Mucosa of descending colon (tissue), 3 donors: ENCODE measurements at regions not wholly inside any gene's neighbourhood (a gene's known extent, or its start where the extent isn't known, plus 50 kb on each side); places are given as distances from the start of the nearest gene placed in this dataset.

ENCODE experiments used
- ATAC-seq: fragments of 200-7000 bp; cut with Tn5 transposase; one replicate; pipeline ENCODE4 v1.9.1; 2020; ENCODE audit warnings: mild to moderate bottlenecking, moderate library complexity
- DNase-seq, 3 donors: peaks; one replicate each; pipeline ENCODE4 v3.0.0-alpha.2; 2020
- H3K36me3 ChIP-seq: fragments of 200-600 bp; one replicate; pipeline ENCODE4 v1.8.0; 2021; ENCODE audit warnings: low read depth, mild to moderate bottlenecking
- H3K4me1 ChIP-seq: fragments of 200-600 bp; one replicate; pipeline ENCODE4 v1.8.0; 2021; ENCODE audit warnings: low read depth, mild to moderate bottlenecking
- H3K4me3 ChIP-seq: fragments of 200-600 bp; one replicate; pipeline ENCODE4 v1.8.0; 2021; ENCODE audit warnings: mild to moderate bottlenecking
- H3K9me3 ChIP-seq: fragments of 200-600 bp; one replicate; pipeline ENCODE4 v1.8.0; 2021; ENCODE audit warnings: mild to moderate bottlenecking
- CTCF ChIP-seq: fragments of 200-600 bp; IDR thresholded peaks from one replicate; pipeline ENCODE4 v1.8.0; 2022; ENCODE audit warnings: antibody characterized with exemption, mild to moderate bottlenecking
- intact Hi-C, 2 donors: fragments of 100-400 bp; cut with DNase I in 1 of 2; cut with micrococcal nuclease in 1 of 2; formaldehyde crosslinking; loops; one replicate each; pipeline versions ENCODE4 v1.11.0 to v1.11.1; 2022; cut with DNase I, micrococcal nuclease
- donor health status: DM: no; HTN: no; CAD: no; lungs with moderate emphysema.
- donor health status: DM: no; HTN: no; CAD: no.
- donor health status: DM: no; HTN: yes; CAD: no.

GRCh38 chr7:22640269-22640668 lies 86.7 kb upstream of the IL6 start:
- Histone ChIP-seq H3K4me1 (no peaks in the 10 kb centered on the region), H3K9me3 (peaks cover 24% of the 10 kb centered on the region), H3K4me3 (no peak overlapping the region), H3K36me3 (no peaks in the 10 kb centered on the region)
- DNase-seq: no peak
- no peak for TF ChIP-seq CTCF
- intact Hi-C loops: no loop called here
- no peak for ATAC-seq

GRCh38 chr7:22639396-22639795 lies 87.6 kb upstream of the IL6 start:
- peaks cover 15% of the 10 kb centered on the region for H3K9me3 ChIP-seq
- intact Hi-C loops: no loop called here
- no peaks in the 10 kb centered on the region for H3K4me1 ChIP-seq
- ATAC-seq: no peak
- no peak overlapping the region for H3K4me3 ChIP-seq
- TF ChIP-seq CTCF: no peak
- no peak for DNase-seq
- no peaks in the 10 kb centered on the region for H3K36me3 ChIP-seq

- H3K4me3 ChIP-seq: no peak overlapping the region
- no peaks in the 10 kb centered on the region for H3K9me3 ChIP-seq
- no peaks in the 10 kb centered on the region for H3K36me3 ChIP-seq
- no peak for TF ChIP-seq CTCF
- ATAC-seq: no peak
- DNase-seq: no peak
- intact Hi-C loops: no loop called here
- H3K4me1 ChIP-seq: no peaks in the 10 kb centered on the region
These were observed 91.7 kb upstream of the IL6 start for GRCh38 chr7:22635349-22635748.

- ATAC-seq (no peak), DNase-seq (no peak)
- no peaks in the 10 kb centered on the region for H3K4me1 ChIP-seq
- no peaks in the 10 kb centered on the region for H3K9me3 ChIP-seq
- H3K36me3 ChIP-seq: no peaks in the 10 kb centered on the region
- no peak overlapping the region for H3K4me3 ChIP-seq
- intact Hi-C loops: no loop called here
- TF ChIP-seq CTCF: no peak
These were observed 93.0 kb upstream of the IL6 start for GRCh38 chr7:22633954-22634474.

- no peaks in the 10 kb centered on the region for H3K36me3 ChIP-seq
- no peaks in the 10 kb centered on the region for H3K9me3 ChIP-seq
- H3K4me1 ChIP-seq: no peaks in the 10 kb centered on the region
- TF ChIP-seq CTCF: no peak
- H3K4me3 ChIP-seq: no peak overlapping the region
- DNase-seq (no peak), ATAC-seq (no peak)
- intact Hi-C loops: no loop called here
These were observed 93.6 kb upstream of the IL6 start for GRCh38 chr7:22633286-22633953.

- H3K4me3 ChIP-seq: no peak overlapping the region
- no peak for TF ChIP-seq CTCF
- H3K4me1 ChIP-seq: no peaks in the 10 kb centered on the region
- H3K9me3 ChIP-seq: no peaks in the 10 kb centered on the region
- intact Hi-C loops: no loop called here
- DNase-seq: no peak
- no peaks in the 10 kb centered on the region for H3K36me3 ChIP-seq
- no peak for ATAC-seq
These were observed 94.3 kb upstream of the IL6 start for GRCh38 chr7:22632674-22633073.
